Stimulated activated CD4-positive, alpha-beta T cell treated with anti-CD3 and anti-CD28 coated beads, Interleukin-1b, Interleukin-23, amount 100 ng/mL, for 48 hours (primary cell): ENCODE measurements at regions not wholly inside any gene's neighbourhood (a gene's known extent, or its start where the extent isn't known, plus 50 kb on each side); places are given as distances from the start of the nearest gene placed in this dataset.

Experiments used
- DNase-seq: peaks from one replicate; pipeline ENCODE4 v3.0.0-alpha.2; 2020

- no peak for DNase-seq
Observed at GRCh38 chr17:33352526-33352925, 59.4 kb upstream of the ASIC2 start.

GRCh38 chr17:33356266-33356665 lies 63.2 kb upstream of the ASIC2 start:
- DNase-seq = no peak

- no peak for DNase-seq
Observed at GRCh38 chr17:33363475-33363874, 70.4 kb upstream of the ASIC2 start.

- DNase-seq = no peak
Observed at GRCh38 chr17:33366960-33367359, 73.9 kb upstream of the ASIC2 start.

- no peak for DNase-seq
Observed at GRCh38 chr17:33369149-33369548, 76.1 kb upstream of the ASIC2 start.

GRCh38 chr17:33369876-33370275 lies 76.8 kb upstream of the ASIC2 start:
- DNase-seq = no peak

GRCh38 chr17:33370401-33370800 lies 77.3 kb upstream of the ASIC2 start:
- no peak for DNase-seq

GRCh38 chr17:33371377-33371776 lies 78.3 kb upstream of the ASIC2 start:
- no peak for DNase-seq

- DNase-seq = no peak
Observed at GRCh38 chr17:33373273-33373672, 80.2 kb upstream of the ASIC2 start.

- DNase-seq = no peak
Observed at GRCh38 chr17:33375103-33375502, 82.0 kb upstream of the ASIC2 start.

- DNase-seq = no peak
Observed at GRCh38 chr17:33375783-33376182, 82.7 kb upstream of the ASIC2 start.

- DNase-seq = no peak
Observed at GRCh38 chr17:33377837-33378595, 84.9 kb upstream of the ASIC2 start.

GRCh38 chr17:33381201-33381600 lies 88.1 kb upstream of the ASIC2 start:
- no peak for DNase-seq

- DNase-seq = no peak
Observed at GRCh38 chr17:33383488-33384023, 90.5 kb upstream of the ASIC2 start.

GRCh38 chr17:33385133-33385532 lies 92.0 kb upstream of the ASIC2 start:
- no peak for DNase-seq

- no peak for DNase-seq
Observed at GRCh38 chr17:33385713-33386112, 92.6 kb upstream of the ASIC2 start.

GRCh38 chr17:33387406-33387805 lies 94.3 kb upstream of the ASIC2 start:
- no peak for DNase-seq

- no peak for DNase-seq
Observed at GRCh38 chr17:33389504-33390135, 96.5 kb upstream of the ASIC2 start.

GRCh38 chr17:33390479-33391176 lies 97.5 kb upstream of the ASIC2 start:
- DNase-seq = no peak

GRCh38 chr17:33396818-33397217 lies 103.7 kb upstream of the ASIC2 start:
- DNase-seq = no peak

GRCh38 chr17:33398386-33398785 lies 105.3 kb upstream of the ASIC2 start:
- no peak for DNase-seq

- DNase-seq = no peak
Observed at GRCh38 chr17:33401249-33401648, 108.2 kb upstream of the ASIC2 start.

GRCh38 chr17:33403194-33403593 lies 110.1 kb upstream of the ASIC2 start:
- no peak for DNase-seq
